ENCODE measurements at regions not wholly inside any gene's neighbourhood (a gene's known extent, or its start where the extent isn't known, plus 50 kb on each side); places are given as distances from the start of the nearest gene placed in this dataset.

GRCh38 chr3:30535525-30535924, 70.9 kb upstream of the TGFBR2 start:
- TF ChIP-seq EZH2phosphoT487 (IDR thresholded peaks at IDR 0.05; ENCODE audit: unreplicated experiment) (no peak), CTCF (conservative IDR thresholded peaks at IDR 0.05; ENCODE audit: low read depth in 2 of 2) (no peak), REST (IDR thresholded peaks at IDR 0.05; ENCODE audit: unreplicated experiment) (no peak)

Data from GM23338 (cell line).